Fibroblast of lung (primary cell): ENCODE measurements at regions not wholly inside any gene's neighbourhood (a gene's known extent, or its start where the extent isn't known, plus 50 kb on each side); places are given as distances from the start of the nearest gene placed in this dataset.
A peak's percentile ranks its signal among the peaks of the same experiment; 100 is the strongest.
"Not testable (repeated sequence)": the region's sequence is repeated elsewhere in the genome, so short reads cannot be mapped to it uniquely, and the experiment has no call there.

Experiments
- DNase-seq, 2 donors: peaks; one replicate each; pipeline versions ENCODE4 v3.0.0 to v3.0.0-alpha.2; 2010; ENCODE audit warnings: low read depth in 2 of 2
- H2AFZ ChIP-seq: 2 replicates; pipeline ENCODE4 v1.5.1; 2012; ENCODE audit warnings: low read length, control low read depth, inconsistent platforms
- H3K27ac ChIP-seq: 2 replicates; pipeline ENCODE4 v1.5.1; 2011; ENCODE audit warnings: low read length, control low read depth; ENCODE audit not compliant: insufficient read depth
- H3K27me3 ChIP-seq: 2 replicates; pipeline ENCODE4 v1.5.1; 2011; ENCODE audit warnings: mild to moderate bottlenecking, low read length; ENCODE audit not compliant: control insufficient read depth, insufficient read depth
- H3K36me3 ChIP-seq: 2 replicates; pipeline ENCODE4 v1.5.1; 2011; ENCODE audit warnings: low read length; ENCODE audit not compliant: control insufficient read depth, insufficient read depth
- H3K4me1 ChIP-seq: 2 replicates; pipeline ENCODE4 v1.5.1; 2011; ENCODE audit warnings: low read length; ENCODE audit not compliant: control insufficient read depth, insufficient read depth; ENCODE audit errors: extremely low read depth
- H3K4me2 ChIP-seq: 2 replicates; pipeline ENCODE4 v1.5.1; 2011; ENCODE audit warnings: low read length, control low read depth; ENCODE audit not compliant: insufficient read depth; ENCODE audit errors: extremely low read depth
- H3K4me3 ChIP-seq, 4 experiments: fragments of 200-600 bp in 1 of 4; sonication (generic) in 1 of 4; replicated peaks in 1 of 4; 2 replicates each; pipeline ENCODE4 v1.5.1; 2011 to 2016; ENCODE audit warnings: low read length in 4 of 4, low read depth in 3 of 4, mild to moderate bottlenecking in 3 of 4, control low read depth in 2 of 4, inconsistent platforms in 1 of 4, mixed read lengths in 1 of 4; ENCODE audit not compliant: insufficient read depth in 1 of 4; ENCODE audit errors: control extremely low read depth in 1 of 4
- H3K79me2 ChIP-seq: 2 replicates; pipeline ENCODE4 v1.5.1; 2012; ENCODE audit warnings: mild to moderate bottlenecking, low read length, inconsistent platforms; ENCODE audit not compliant: control insufficient read depth, insufficient read depth
- H3K9ac ChIP-seq: 2 replicates; pipeline ENCODE4 v1.5.1; 2011; ENCODE audit warnings: mild to moderate bottlenecking, low read length, control low read depth; ENCODE audit not compliant: insufficient read depth
- H3K9me3 ChIP-seq: 2 replicates; pipeline ENCODE4 v1.5.1; 2012; ENCODE audit warnings: low read depth, low read length; ENCODE audit not compliant: control insufficient read depth, insufficient read depth
- H4K20me1 ChIP-seq: 2 replicates; pipeline ENCODE4 v1.5.1; 2011; ENCODE audit warnings: low read length; ENCODE audit not compliant: control insufficient read depth, insufficient read depth; ENCODE audit errors: extremely low read depth
- EZH2 ChIP-seq: IDR thresholded peaks from 2 replicates; pipeline ENCODE4 v1.5.1; 2012; ENCODE audit warnings: low read length, control low read depth, mild to moderate bottlenecking; ENCODE audit errors: missing control alignments
- TF ChIP-seq, protein P1 (sequence below), 2 donors: IDR thresholded peaks in 1 of 2; conservative IDR thresholded peaks in 1 of 2; 1 replicate in 1 of 2; 2 replicates in 1 of 2; pipeline ENCODE4 v1.5.1; 2011 to 2012; ENCODE audit warnings: low read length in 2 of 2, control low read depth in 1 of 2, inconsistent platforms in 1 of 2, low read depth in 1 of 2, mild to moderate bottlenecking in 1 of 2

DNA sequence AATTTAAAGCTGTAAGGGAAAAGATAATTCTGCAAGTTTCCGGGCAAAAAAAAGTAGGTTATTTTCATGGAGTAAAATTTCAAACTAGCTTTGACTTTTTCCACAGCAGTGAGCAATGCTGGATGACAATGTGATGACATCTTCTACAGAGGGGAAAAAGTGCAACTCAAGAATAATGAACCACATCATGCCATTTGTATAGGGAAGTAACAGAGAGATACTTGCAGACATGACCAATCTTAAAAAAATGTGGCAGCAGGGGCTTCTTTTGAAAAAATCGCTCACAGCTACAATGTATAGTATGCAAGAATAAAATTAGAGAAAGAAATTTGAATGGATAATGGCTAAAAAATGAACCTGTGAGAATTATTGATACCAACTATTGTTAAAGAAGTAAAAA lies 115.5 kb downstream of the DHRS2 start:
- DNase-seq, result peak in 1 of 2 donors; percentile 1
- Histone ChIP-seq H3K79me2 (no peaks in the 10 kb centered on the region), H4K20me1 (no peaks in the 10 kb centered on the region), H3K4me3 (no peak overlapping the region), H3K27ac (no peak overlapping the region), H3K4me1 (no peaks in the 10 kb centered on the region), H3K9me3 (no peaks in the 10 kb centered on the region), H3K9ac (no peak overlapping the region), H3K27me3 (no peaks in the 10 kb centered on the region), H3K4me2 (no peak overlapping the region), H3K36me3 (no peaks in the 10 kb centered on the region), H2AFZ (no peak overlapping the region)
- no peak for TF ChIP-seq EZH2
- TF ChIP-seq, protein P1, sequence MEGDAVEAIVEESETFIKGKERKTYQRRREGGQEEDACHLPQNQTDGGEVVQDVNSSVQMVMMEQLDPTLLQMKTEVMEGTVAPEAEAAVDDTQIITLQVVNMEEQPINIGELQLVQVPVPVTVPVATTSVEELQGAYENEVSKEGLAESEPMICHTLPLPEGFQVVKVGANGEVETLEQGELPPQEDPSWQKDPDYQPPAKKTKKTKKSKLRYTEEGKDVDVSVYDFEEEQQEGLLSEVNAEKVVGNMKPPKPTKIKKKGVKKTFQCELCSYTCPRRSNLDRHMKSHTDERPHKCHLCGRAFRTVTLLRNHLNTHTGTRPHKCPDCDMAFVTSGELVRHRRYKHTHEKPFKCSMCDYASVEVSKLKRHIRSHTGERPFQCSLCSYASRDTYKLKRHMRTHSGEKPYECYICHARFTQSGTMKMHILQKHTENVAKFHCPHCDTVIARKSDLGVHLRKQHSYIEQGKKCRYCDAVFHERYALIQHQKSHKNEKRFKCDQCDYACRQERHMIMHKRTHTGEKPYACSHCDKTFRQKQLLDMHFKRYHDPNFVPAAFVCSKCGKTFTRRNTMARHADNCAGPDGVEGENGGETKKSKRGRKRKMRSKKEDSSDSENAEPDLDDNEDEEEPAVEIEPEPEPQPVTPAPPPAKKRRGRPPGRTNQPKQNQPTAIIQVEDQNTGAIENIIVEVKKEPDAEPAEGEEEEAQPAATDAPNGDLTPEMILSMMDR (conservative IDR thresholded peaks at IDR 0.05 in 1 of 2, IDR thresholded peaks at IDR 0.05 in 1 of 2; ENCODE audit: low read depth in 1 of 2, low read length in 2 of 2), result no peak

DNA sequence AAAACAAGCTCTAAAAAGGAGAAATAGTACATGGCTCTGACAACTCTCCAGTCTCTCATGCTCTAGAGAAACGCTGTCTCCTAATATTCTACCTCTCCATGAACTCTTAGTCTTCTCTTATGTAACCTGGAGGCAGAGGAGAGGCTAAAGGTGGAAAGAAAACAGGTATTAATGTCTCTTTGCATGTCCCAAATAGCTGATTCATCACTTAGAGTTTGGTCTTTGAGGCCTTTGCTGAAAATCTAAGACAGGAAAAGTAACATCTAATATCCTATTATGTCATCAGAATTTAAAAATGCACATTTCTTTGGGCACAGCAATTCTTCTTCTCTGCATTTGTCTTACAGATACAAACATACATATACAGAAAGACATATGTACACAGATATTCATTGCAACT lies 127.2 kb downstream of the DHRS2 start:
- Histone ChIP-seq H3K27ac (no peak overlapping the region), H3K4me1 (no peaks in the 10 kb centered on the region), H2AFZ (no peak overlapping the region), H3K9ac (no peak overlapping the region), H3K4me2 (no peak overlapping the region), H3K9me3 (no peaks in the 10 kb centered on the region), H3K27me3 (no peaks in the 10 kb centered on the region), H3K36me3 (no peaks in the 10 kb centered on the region), H3K4me3 (no peak overlapping the region), H3K79me2 (no peaks in the 10 kb centered on the region), H4K20me1 (no peaks in the 10 kb centered on the region)
- TF ChIP-seq, protein P1 (conservative IDR thresholded peaks at IDR 0.05 in 1 of 2, IDR thresholded peaks at IDR 0.05 in 1 of 2; ENCODE audit: low read depth in 1 of 2, low read length in 2 of 2), result no peak
- no peak for TF ChIP-seq EZH2
- DNase-seq, result no peak

DNA sequence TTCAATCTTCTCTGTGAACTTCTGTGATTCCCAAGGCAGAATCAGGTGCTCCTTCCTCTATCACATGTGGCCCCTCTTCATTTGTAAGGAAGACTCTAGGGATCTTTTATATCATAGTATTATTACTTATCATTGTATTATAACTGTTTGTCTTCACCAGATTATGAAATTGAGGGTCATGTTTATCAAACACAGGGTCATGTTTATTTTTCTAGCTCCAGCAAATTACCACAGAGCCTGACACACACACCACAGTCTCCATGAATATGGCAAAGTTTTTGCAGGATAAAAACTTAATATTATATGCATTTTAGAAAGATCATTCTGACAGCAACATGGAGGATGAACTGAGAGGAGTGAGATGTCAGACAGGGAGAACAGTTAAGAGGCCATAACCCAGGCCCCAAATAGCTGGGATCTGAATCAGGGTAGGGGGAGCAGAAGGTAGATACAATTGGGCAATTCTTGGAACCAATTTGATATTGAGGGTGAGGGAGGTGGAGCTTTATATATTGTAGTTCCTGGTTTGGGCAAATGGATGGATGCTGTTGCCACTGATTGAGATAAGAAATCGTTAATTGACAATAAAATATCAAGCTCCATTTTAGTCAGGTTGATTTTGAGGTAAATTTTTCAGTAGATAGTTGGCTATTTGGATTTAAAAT lies 130.7 kb downstream of the DHRS2 start:
- Histone ChIP-seq H3K36me3 (no peaks in the 10 kb centered on the region), H3K27ac (no peak overlapping the region), H3K4me2 (no peak overlapping the region), H3K27me3 (no peaks in the 10 kb centered on the region), H3K9ac (no peak overlapping the region), H3K9me3 (no peaks in the 10 kb centered on the region), H4K20me1 (no peaks in the 10 kb centered on the region), H3K4me1 (no peaks in the 10 kb centered on the region), H3K79me2 (no peaks in the 10 kb centered on the region), H3K4me3 (no peak overlapping the region), H2AFZ (no peak overlapping the region)
- TF ChIP-seq, protein P1 (conservative IDR thresholded peaks at IDR 0.05 in 1 of 2, IDR thresholded peaks at IDR 0.05 in 1 of 2; ENCODE audit: low read depth in 1 of 2, low read length in 2 of 2), result no peak
- no peak for TF ChIP-seq EZH2
- no peak for DNase-seq

DNA sequence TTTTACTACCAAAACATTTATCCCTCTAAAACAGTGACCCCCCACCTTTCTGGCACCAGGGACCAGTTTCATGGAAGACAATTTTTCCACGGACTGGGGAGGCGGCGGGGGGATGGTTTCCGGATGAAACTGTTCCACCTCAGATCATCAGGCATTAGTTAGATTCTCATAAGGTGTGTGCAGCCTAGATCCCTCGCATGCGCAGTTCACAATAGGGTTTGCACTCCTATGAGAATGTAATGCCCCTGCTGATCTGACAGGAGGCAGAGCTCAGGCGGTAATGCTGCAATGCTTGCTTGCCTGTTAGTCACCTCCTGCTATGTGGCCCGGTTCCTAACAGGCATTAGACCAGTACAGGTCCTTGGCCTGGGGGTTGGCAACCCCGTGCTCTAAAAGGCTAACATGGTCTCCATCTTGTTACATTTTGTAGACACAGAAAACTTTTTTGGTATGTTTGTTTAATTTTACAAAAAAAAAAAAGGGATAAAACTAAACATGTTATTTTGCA lies 133.1 kb downstream of the DHRS2 start:
- not testable (repeated sequence) for H3K27ac ChIP-seq

More for the DNA sequence above, 133.1 kb downstream of the DHRS2 start:
- not testable (repeated sequence) for H3K4me2 ChIP-seq, H4K20me1 ChIP-seq, H3K36me3 ChIP-seq, H3K4me1 ChIP-seq, H2AFZ ChIP-seq, H3K4me3 ChIP-seq, H3K79me2 ChIP-seq, H3K27me3 ChIP-seq, DNase-seq, H3K9me3 ChIP-seq, H3K9ac ChIP-seq
